ENCODE measurements at regions not wholly inside any gene's neighbourhood (a gene's known extent, or its start where the extent isn't known, plus 50 kb on each side); places are given as distances from the start of the nearest gene placed in this dataset.

DNA sequence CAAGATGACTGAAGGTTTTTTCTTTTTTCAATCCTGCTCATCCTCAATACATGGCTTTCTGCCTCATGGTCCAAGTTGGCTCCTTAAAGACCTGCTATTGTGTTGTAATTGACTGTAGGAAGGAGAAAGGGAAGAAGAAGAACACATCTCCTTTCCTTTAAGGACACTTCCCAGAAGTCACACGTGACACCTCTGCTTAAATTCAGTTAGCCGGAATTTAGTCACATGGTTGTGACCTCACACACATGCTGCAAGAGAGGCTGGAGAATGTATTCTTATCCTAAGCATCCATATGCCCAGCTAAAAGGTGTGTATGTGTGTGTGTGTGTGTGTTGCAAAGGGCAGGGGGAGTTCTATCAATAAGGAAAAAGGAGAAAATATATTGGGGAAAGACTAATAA is 185.8 kb upstream of the IL12A start:
- no peaks in the 10 kb centered on the region for H3K36me3 ChIP-seq (ENCODE audit: control insufficient read depth in 1 of 2, insufficient read depth in 2 of 2, low read length in 2 of 2)
- H3K27me3 ChIP-seq (ENCODE audit: insufficient read depth, low read length), result no peaks in the 10 kb centered on the region
- no peak overlapping the region for H2AFZ ChIP-seq (ENCODE audit: low read depth, low read length, poor library complexity, severe bottlenecking)
- no peak for ATAC-seq
- ChIA-PET CTCF (interaction anchor here (1.3 to 2.7 kb wide), 2 partner anchors 21 to 203 kb away, joined by 4 to 7 read pairs; no protein-coding TSS in a partner anchor), RAD21 (ENCODE audit: low non-redundant PET in 1 of 2, low total read pairs in 2 of 2, uncharacterized antibody in 2 of 2, unreplicated experiment in 2 of 2) (no interaction called here), POLR2A (interaction anchor here (1.3 kb wide), 1 partner anchor 8 kb away, joined by 3 read pairs; no protein-coding TSS in a partner anchor)
- no peak for TF ChIP-seq SP1 (IDR thresholded peaks at IDR 0.05; ENCODE audit: low read depth)
- TF ChIP-seq, protein P1, sequence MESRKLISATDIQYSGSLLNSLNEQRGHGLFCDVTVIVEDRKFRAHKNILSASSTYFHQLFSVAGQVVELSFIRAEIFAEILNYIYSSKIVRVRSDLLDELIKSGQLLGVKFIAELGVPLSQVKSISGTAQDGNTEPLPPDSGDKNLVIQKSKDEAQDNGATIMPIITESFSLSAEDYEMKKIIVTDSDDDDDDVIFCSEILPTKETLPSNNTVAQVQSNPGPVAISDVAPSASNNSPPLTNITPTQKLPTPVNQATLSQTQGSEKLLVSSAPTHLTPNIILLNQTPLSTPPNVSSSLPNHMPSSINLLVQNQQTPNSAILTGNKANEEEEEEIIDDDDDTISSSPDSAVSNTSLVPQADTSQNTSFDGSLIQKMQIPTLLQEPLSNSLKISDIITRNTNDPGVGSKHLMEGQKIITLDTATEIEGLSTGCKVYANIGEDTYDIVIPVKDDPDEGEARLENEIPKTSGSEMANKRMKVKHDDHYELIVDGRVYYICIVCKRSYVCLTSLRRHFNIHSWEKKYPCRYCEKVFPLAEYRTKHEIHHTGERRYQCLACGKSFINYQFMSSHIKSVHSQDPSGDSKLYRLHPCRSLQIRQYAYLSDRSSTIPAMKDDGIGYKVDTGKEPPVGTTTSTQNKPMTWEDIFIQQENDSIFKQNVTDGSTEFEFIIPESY (IDR thresholded peaks at IDR 0.05; ENCODE audit: extremely low read depth, insufficient replicate concordance, low read length), result no peak
- TF ChIP-seq, protein P2, sequence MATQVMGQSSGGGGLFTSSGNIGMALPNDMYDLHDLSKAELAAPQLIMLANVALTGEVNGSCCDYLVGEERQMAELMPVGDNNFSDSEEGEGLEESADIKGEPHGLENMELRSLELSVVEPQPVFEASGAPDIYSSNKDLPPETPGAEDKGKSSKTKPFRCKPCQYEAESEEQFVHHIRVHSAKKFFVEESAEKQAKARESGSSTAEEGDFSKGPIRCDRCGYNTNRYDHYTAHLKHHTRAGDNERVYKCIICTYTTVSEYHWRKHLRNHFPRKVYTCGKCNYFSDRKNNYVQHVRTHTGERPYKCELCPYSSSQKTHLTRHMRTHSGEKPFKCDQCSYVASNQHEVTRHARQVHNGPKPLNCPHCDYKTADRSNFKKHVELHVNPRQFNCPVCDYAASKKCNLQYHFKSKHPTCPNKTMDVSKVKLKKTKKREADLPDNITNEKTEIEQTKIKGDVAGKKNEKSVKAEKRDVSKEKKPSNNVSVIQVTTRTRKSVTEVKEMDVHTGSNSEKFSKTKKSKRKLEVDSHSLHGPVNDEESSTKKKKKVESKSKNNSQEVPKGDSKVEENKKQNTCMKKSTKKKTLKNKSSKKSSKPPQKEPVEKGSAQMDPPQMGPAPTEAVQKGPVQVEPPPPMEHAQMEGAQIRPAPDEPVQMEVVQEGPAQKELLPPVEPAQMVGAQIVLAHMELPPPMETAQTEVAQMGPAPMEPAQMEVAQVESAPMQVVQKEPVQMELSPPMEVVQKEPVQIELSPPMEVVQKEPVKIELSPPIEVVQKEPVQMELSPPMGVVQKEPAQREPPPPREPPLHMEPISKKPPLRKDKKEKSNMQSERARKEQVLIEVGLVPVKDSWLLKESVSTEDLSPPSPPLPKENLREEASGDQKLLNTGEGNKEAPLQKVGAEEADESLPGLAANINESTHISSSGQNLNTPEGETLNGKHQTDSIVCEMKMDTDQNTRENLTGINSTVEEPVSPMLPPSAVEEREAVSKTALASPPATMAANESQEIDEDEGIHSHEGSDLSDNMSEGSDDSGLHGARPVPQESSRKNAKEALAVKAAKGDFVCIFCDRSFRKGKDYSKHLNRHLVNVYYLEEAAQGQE (IDR thresholded peaks at IDR 0.05; ENCODE audit: low read depth), result no peak
- no peak for TF ChIP-seq CEBPB (IDR thresholded peaks at IDR 0.05; ENCODE audit: low read depth)
- TF ChIP-seq, protein P3, sequence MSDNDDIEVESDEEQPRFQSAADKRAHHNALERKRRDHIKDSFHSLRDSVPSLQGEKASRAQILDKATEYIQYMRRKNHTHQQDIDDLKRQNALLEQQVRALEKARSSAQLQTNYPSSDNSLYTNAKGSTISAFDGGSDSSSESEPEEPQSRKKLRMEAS (IDR thresholded peaks at IDR 0.05), result no peak
- TF ChIP-seq ELF1 (IDR thresholded peaks at IDR 0.05; ENCODE audit: borderline replicate concordance, low read depth), result no peak
- TF ChIP-seq CBX3 (IDR thresholded peaks at IDR 0.05; ENCODE audit: low read depth), result no peak
- TF ChIP-seq ZNF274 (IDR thresholded peaks at IDR 0.05; ENCODE audit: low read depth, low read length), result no peak
- no peak for TF ChIP-seq ZFX (IDR thresholded peaks at IDR 0.05)
- no peak for TF ChIP-seq POLR2AphosphoS5 (IDR thresholded peaks at IDR 0.05; ENCODE audit: low read depth, low read length)
- no peak for TF ChIP-seq JUND (IDR thresholded peaks at IDR 0.05)
- no peak for TF ChIP-seq RAD21 (IDR thresholded peaks at IDR 0.05; ENCODE audit: low read depth)
- no peak for TF ChIP-seq EZH2phosphoT487 (IDR thresholded peaks at IDR 0.05; ENCODE audit: borderline replicate concordance)
- no peak for TF ChIP-seq YY1 (IDR thresholded peaks at IDR 0.05; ENCODE audit: extremely low read depth, insufficient replicate concordance, low read depth, low read length)
- no peak for TF ChIP-seq EZH2 (IDR thresholded peaks at IDR 0.05)
- no peak for TF ChIP-seq TCF7L2 (IDR thresholded peaks at IDR 0.05; ENCODE audit: borderline replicate concordance, extremely low read depth, insufficient read depth, insufficient read length)
- no peak for TF ChIP-seq POLR2A (IDR thresholded peaks at IDR 0.05; ENCODE audit: borderline replicate concordance, extremely low read depth, insufficient read depth, insufficient read length)
- TF ChIP-seq, protein P4, sequence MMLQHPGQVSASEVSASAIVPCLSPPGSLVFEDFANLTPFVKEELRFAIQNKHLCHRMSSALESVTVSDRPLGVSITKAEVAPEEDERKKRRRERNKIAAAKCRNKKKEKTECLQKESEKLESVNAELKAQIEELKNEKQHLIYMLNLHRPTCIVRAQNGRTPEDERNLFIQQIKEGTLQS (IDR thresholded peaks at IDR 0.05), result no peak
- no peak for TF ChIP-seq SIN3A (IDR thresholded peaks at IDR 0.05; ENCODE audit: low read depth)
- BruUV-seq (replicated peaks), result no TSS peak
- peaks cover 4 to 5% of the 10 kb centered on the region in 2 experiments; a peak in 1 of 4 replicates for H3K4me1 ChIP-seq (ENCODE audit: control insufficient read depth in 1 of 2, insufficient read depth in 2 of 2, low read length in 2 of 2)
- no peak overlapping the region for H3K4me2 ChIP-seq (ENCODE audit: low read length)
- H3K9me2 ChIP-seq (ENCODE audit: insufficient read depth), result no peaks in the 10 kb centered on the region
- H3K27ac ChIP-seq (ENCODE audit: low read depth, low read length), result no peak overlapping the region
- peaks cover 10% of the 10 kb centered on the region; the same call in 1 of the 2 replicates for H3K79me2 ChIP-seq (ENCODE audit: insufficient read depth, low read length)
- no peak overlapping the region for H3K9ac ChIP-seq (ENCODE audit: low read length)
- intact Hi-C loops (cut with micrococcal nuclease), result no loop called here
- no peak overlapping the region for H3K4me3 ChIP-seq (replicated peaks in 1 of 2; ENCODE audit: low read depth in 1 of 2, low read length in 2 of 2)
- H3K9me3 ChIP-seq (ENCODE audit: control insufficient read depth in 1 of 2, insufficient read depth in 1 of 2, low read depth in 1 of 2, low read length in 2 of 2), result no peaks in the 10 kb centered on the region
- H4K20me1 ChIP-seq (ENCODE audit: insufficient read depth), result no peaks in the 10 kb centered on the region; the same call in 1 of the 2 replicates
- DNase-seq (ENCODE audit: low read depth, low spot score), result no peak

Measured in HCT116 (cell line).